ENCODE measurements at regions not wholly inside any gene's neighbourhood (a gene's known extent, or its start where the extent isn't known, plus 50 kb on each side); places are given as distances from the start of the nearest gene placed in this dataset.

GRCh38 chr2:33848486-33848885, 249.4 kb upstream of the FAM98A start:
- H3K9me3 Mint-ChIP-seq: peaks cover 23% of the 10 kb centered on the region
- ChIA-PET POLR2A (no interaction called here), CTCF (no interaction called here)
- no peaks in the 10 kb centered on the region for H3K27me3 Mint-ChIP-seq
- H3K36me3 Mint-ChIP-seq (ENCODE audit: low read depth): no peaks in the 10 kb centered on the region
- H3K27ac Mint-ChIP-seq: no peak overlapping the region
- no peaks in the 10 kb centered on the region for H3K4me1 Mint-ChIP-seq
- no peak for DNase-seq
- H3K4me3 Mint-ChIP-seq: no peak overlapping the region

- H3K4me3 Mint-ChIP-seq: no peak overlapping the region
- H3K27me3 Mint-ChIP-seq: no peaks in the 10 kb centered on the region
- H3K9me3 Mint-ChIP-seq: no peaks in the 10 kb centered on the region
- H3K4me1 Mint-ChIP-seq: no peaks in the 10 kb centered on the region
- ChIA-PET CTCF (no interaction called here), POLR2A (no interaction called here)
- H3K36me3 Mint-ChIP-seq (ENCODE audit: low read depth): no peaks in the 10 kb centered on the region
- H3K27ac Mint-ChIP-seq: no peak overlapping the region
- no peak for DNase-seq
These were observed 240.7 kb upstream of the FAM98A start for GRCh38 chr2:33839791-33840190.

GRCh38 chr2:33836628-33837027, 237.5 kb upstream of the FAM98A start:
- no peak for DNase-seq
- CTCF ChIA-PET: no interaction called here
- no peak overlapping the region for H3K4me3 Mint-ChIP-seq
- H3K27me3 Mint-ChIP-seq: no peaks in the 10 kb centered on the region
- H3K27ac Mint-ChIP-seq: no peak overlapping the region
- no peaks in the 10 kb centered on the region for H3K4me1 Mint-ChIP-seq
- peaks cover 2% of the 10 kb centered on the region for H3K9me3 Mint-ChIP-seq
- no peaks in the 10 kb centered on the region for H3K36me3 Mint-ChIP-seq (ENCODE audit: low read depth)
- POLR2A ChIA-PET: no interaction called here

GRCh38 chr2:33835911-33836310, 236.8 kb upstream of the FAM98A start:
- Mint-ChIP-seq H3K36me3 (ENCODE audit: low read depth) (no peaks in the 10 kb centered on the region), H3K4me1 (no peaks in the 10 kb centered on the region), H3K27ac (no peak overlapping the region), H3K9me3 (peaks cover 2% of the 10 kb centered on the region), H3K27me3 (no peaks in the 10 kb centered on the region), H3K4me3 (no peak overlapping the region)
- CTCF ChIA-PET: no interaction called here
- no peak for DNase-seq
- POLR2A ChIA-PET: no interaction called here

- Mint-ChIP-seq H3K27ac (no peak overlapping the region), H3K4me1 (no peaks in the 10 kb centered on the region), H3K4me3 (no peak overlapping the region), H3K36me3 (ENCODE audit: low read depth) (no peaks in the 10 kb centered on the region), H3K9me3 (peaks cover 3% of the 10 kb centered on the region), H3K27me3 (no peaks in the 10 kb centered on the region)
- ChIA-PET CTCF (no interaction called here), POLR2A (no interaction called here)
- DNase-seq: no peak
These were observed 223.9 kb upstream of the FAM98A start for GRCh38 chr2:33822964-33823363.

GRCh38 chr2:33812707-33813106, 213.6 kb upstream of the FAM98A start:
- H3K36me3 Mint-ChIP-seq (ENCODE audit: low read depth): no peaks in the 10 kb centered on the region
- no peaks in the 10 kb centered on the region for H3K27me3 Mint-ChIP-seq
- POLR2A ChIA-PET: no interaction called here
- no peak overlapping the region for H3K27ac Mint-ChIP-seq
- no peaks in the 10 kb centered on the region for H3K4me1 Mint-ChIP-seq
- CTCF ChIA-PET: no interaction called here
- no peaks in the 10 kb centered on the region for H3K9me3 Mint-ChIP-seq
- DNase-seq: no peak
- no peak overlapping the region for H3K4me3 Mint-ChIP-seq

- no peaks in the 10 kb centered on the region for H3K27me3 Mint-ChIP-seq
- H3K4me1 Mint-ChIP-seq: no peaks in the 10 kb centered on the region
- H3K4me3 Mint-ChIP-seq: no peak overlapping the region
- no peak overlapping the region for H3K27ac Mint-ChIP-seq
- ChIA-PET POLR2A (no interaction called here), CTCF (no interaction called here)
- no peaks in the 10 kb centered on the region for H3K36me3 Mint-ChIP-seq (ENCODE audit: low read depth)
- H3K9me3 Mint-ChIP-seq: no peaks in the 10 kb centered on the region
- no peak for DNase-seq
These were observed 211.1 kb upstream of the FAM98A start for GRCh38 chr2:33810046-33810835.

GRCh38 chr2:33806041-33806440, 206.9 kb upstream of the FAM98A start:
- CTCF ChIA-PET: no interaction called here
- Mint-ChIP-seq H3K27ac (no peak overlapping the region), H3K36me3 (ENCODE audit: low read depth) (no peaks in the 10 kb centered on the region), H3K27me3 (no peaks in the 10 kb centered on the region), H3K4me3 (no peak overlapping the region), H3K4me1 (no peaks in the 10 kb centered on the region), H3K9me3 (no peaks in the 10 kb centered on the region)
- POLR2A ChIA-PET: no interaction called here
- DNase-seq: no peak

GRCh38 chr2:33804155-33804554, 205.1 kb upstream of the FAM98A start:
- CTCF ChIA-PET: no interaction called here
- POLR2A ChIA-PET: no interaction called here
- no peaks in the 10 kb centered on the region for H3K36me3 Mint-ChIP-seq (ENCODE audit: low read depth)
- DNase-seq: no peak
- no peaks in the 10 kb centered on the region for H3K4me1 Mint-ChIP-seq
- H3K9me3 Mint-ChIP-seq: no peaks in the 10 kb centered on the region
- no peaks in the 10 kb centered on the region for H3K27me3 Mint-ChIP-seq
- no peak overlapping the region for H3K4me3 Mint-ChIP-seq
- no peak overlapping the region for H3K27ac Mint-ChIP-seq

- H3K4me1 Mint-ChIP-seq: no peaks in the 10 kb centered on the region
- H3K9me3 Mint-ChIP-seq: peaks cover 8% of the 10 kb centered on the region
- H3K27me3 Mint-ChIP-seq: no peaks in the 10 kb centered on the region
- no peak overlapping the region for H3K4me3 Mint-ChIP-seq
- no peaks in the 10 kb centered on the region for H3K36me3 Mint-ChIP-seq (ENCODE audit: low read depth)
- H3K27ac Mint-ChIP-seq: no peak overlapping the region
- POLR2A ChIA-PET: no interaction called here
- DNase-seq: no peak
- CTCF ChIA-PET: no interaction called here
These were observed 197.4 kb upstream of the FAM98A start for GRCh38 chr2:33796511-33796910.

GRCh38 chr2:33791625-33792024, 192.5 kb upstream of the FAM98A start:
- no peaks in the 10 kb centered on the region for H3K27me3 Mint-ChIP-seq
- CTCF ChIA-PET: no interaction called here
- peaks cover 2% of the 10 kb centered on the region for H3K9me3 Mint-ChIP-seq
- no peaks in the 10 kb centered on the region for H3K36me3 Mint-ChIP-seq (ENCODE audit: low read depth)
- H3K27ac Mint-ChIP-seq: no peak overlapping the region
- POLR2A ChIA-PET: no interaction called here
- H3K4me3 Mint-ChIP-seq: no peak overlapping the region
- DNase-seq: no peak
- H3K4me1 Mint-ChIP-seq: no peaks in the 10 kb centered on the region

- no peaks in the 10 kb centered on the region for H3K36me3 Mint-ChIP-seq (ENCODE audit: low read depth)
- H3K27me3 Mint-ChIP-seq: peaks cover 2% of the 10 kb centered on the region
- POLR2A ChIA-PET: no interaction called here
- CTCF ChIA-PET: no interaction called here
- H3K9me3 Mint-ChIP-seq: peaks cover 2% of the 10 kb centered on the region
- DNase-seq: no peak
- H3K4me3 Mint-ChIP-seq: no peak overlapping the region
- H3K27ac Mint-ChIP-seq: no peak overlapping the region
- H3K4me1 Mint-ChIP-seq: no peaks in the 10 kb centered on the region
These were observed 188.9 kb upstream of the FAM98A start for GRCh38 chr2:33788044-33788443.

GRCh38 chr2:33786881-33787280, 187.8 kb upstream of the FAM98A start:
- CTCF ChIA-PET: no interaction called here
- H3K27me3 Mint-ChIP-seq: peaks cover 2% of the 10 kb centered on the region
- H3K27ac Mint-ChIP-seq: no peak overlapping the region

GRCh38 chr2:33785201-33786106, 186.4 kb upstream of the FAM98A start:
- ChIA-PET CTCF (no interaction called here), POLR2A (no interaction called here)
- H3K27me3 Mint-ChIP-seq: peaks cover 2% of the 10 kb centered on the region
- H3K36me3 Mint-ChIP-seq (ENCODE audit: low read depth): no peaks in the 10 kb centered on the region
- no peaks in the 10 kb centered on the region for H3K9me3 Mint-ChIP-seq
- no peak overlapping the region for H3K27ac Mint-ChIP-seq
- H3K4me1 Mint-ChIP-seq: no peaks in the 10 kb centered on the region
- H3K4me3 Mint-ChIP-seq: no peak overlapping the region
- DNase-seq: no peak

More at GRCh38 chr2:33786881-33787280, 187.8 kb upstream of the FAM98A start:
- no peaks in the 10 kb centered on the region for H3K4me1 Mint-ChIP-seq
- POLR2A ChIA-PET: no interaction called here
- H3K4me3 Mint-ChIP-seq: no peak overlapping the region
- no peaks in the 10 kb centered on the region for H3K9me3 Mint-ChIP-seq
- DNase-seq: no peak
- no peaks in the 10 kb centered on the region for H3K36me3 Mint-ChIP-seq (ENCODE audit: low read depth)

Data from activated CD4-positive, alpha-beta T cell treated with anti-CD3 and anti-CD28 coated beads, Interleukin-2, amount 10 ng/mL, durations not matched to agents 7 days and 5 days (primary cell).